CD8-positive, alpha-beta memory T cell (primary cell): ENCODE measurements at regions not wholly inside any gene's neighbourhood (a gene's known extent, or its start where the extent isn't known, plus 50 kb on each side); places are given as distances from the start of the nearest gene placed in this dataset.
A peak's percentile ranks its signal among the peaks of the same experiment; 100 is the strongest.

Source experiments
- CTCF ChIA-PET: fragments of 350-600 bp; sonication (Branson Sonifier 250); formaldehyde crosslinking; loops from one replicate; lab custom pipeline; 2021; ENCODE audit warnings: antibody characterized with exemption; lab: Charles Lee
- POLR2A ChIA-PET: fragments of 350-600 bp; sonication (Branson Sonifier 250); formaldehyde crosslinking; loops from one replicate; lab custom pipeline; 2021; ENCODE audit warnings: antibody characterized with exemption; lab: Charles Lee
- DNase-seq, 5 donors: peaks; one replicate each; pipeline versions ENCODE4 v3.0.0 to v3.0.0-alpha.2; 2020 to 2022; ENCODE audit warnings: mixed read lengths in 1 of 5
- H3K27ac ChIP-seq: one replicate; pipeline ENCODE4 v1.7.0; 2013; ENCODE audit warnings: low read depth, mild to moderate bottlenecking, low read length, moderate library complexity
- H3K27me3 ChIP-seq: 2 replicates; pipeline ENCODE4 v1.7.0; 2013; ENCODE audit warnings: low read length, mild to moderate bottlenecking; ENCODE audit not compliant: insufficient read depth, poor library complexity, severe bottlenecking
- H3K36me3 ChIP-seq: 2 replicates; pipeline ENCODE4 v1.7.0; 2013; ENCODE audit warnings: mild to moderate bottlenecking, low read length, moderate library complexity; ENCODE audit not compliant: insufficient read depth
- H3K4me1 ChIP-seq: 2 replicates; pipeline ENCODE4 v1.7.0; 2013; ENCODE audit warnings: mild to moderate bottlenecking, low read length, moderate library complexity; ENCODE audit not compliant: insufficient read depth
- H3K4me3 ChIP-seq: 2 replicates; pipeline ENCODE4 v1.7.0; 2013; ENCODE audit warnings: mild to moderate bottlenecking, low read length
- H3K9me3 ChIP-seq: 2 replicates; pipeline ENCODE4 v1.7.0; 2013; ENCODE audit warnings: mild to moderate bottlenecking, low read length
- H3K27ac Mint-ChIP-seq, 8 donors: one replicate each; pipeline ENCODE4 v1.8.0; 2020 to 2021; ENCODE audit warnings: mixed read lengths in 8 of 8, mild to moderate bottlenecking in 6 of 8, inconsistent platforms in 3 of 8, moderate library complexity in 3 of 8
- H3K27me3 Mint-ChIP-seq, 2 donors: one replicate each; pipeline ENCODE4 v1.8.0; 2020 to 2021; ENCODE audit warnings: mixed read lengths in 2 of 2, mild to moderate bottlenecking in 1 of 2, moderate library complexity in 1 of 2
- H3K36me3 Mint-ChIP-seq, 3 donors: one replicate each; pipeline ENCODE4 v1.8.0; 2020 to 2021; ENCODE audit warnings: mixed read lengths in 3 of 3, inconsistent platforms in 1 of 3, mild to moderate bottlenecking in 1 of 3
- H3K4me1 Mint-ChIP-seq, 3 donors: one replicate each; pipeline ENCODE4 v1.8.0; 2020 to 2021; ENCODE audit warnings: mixed read lengths in 3 of 3, inconsistent platforms in 1 of 3, mild to moderate bottlenecking in 1 of 3
- H3K4me3 Mint-ChIP-seq, 7 donors: one replicate each; pipeline ENCODE4 v1.8.0; 2020 to 2021; ENCODE audit warnings: mixed read lengths in 7 of 7, mild to moderate bottlenecking in 6 of 7, moderate library complexity in 4 of 7, inconsistent platforms in 2 of 7
- H3K9me3 Mint-ChIP-seq, 5 donors: one replicate each; pipeline ENCODE4 v1.8.0; 2020 to 2022; ENCODE audit warnings: mixed read lengths in 5 of 5, mild to moderate bottlenecking in 3 of 5, moderate library complexity in 2 of 5, inconsistent platforms in 1 of 5

DNA sequence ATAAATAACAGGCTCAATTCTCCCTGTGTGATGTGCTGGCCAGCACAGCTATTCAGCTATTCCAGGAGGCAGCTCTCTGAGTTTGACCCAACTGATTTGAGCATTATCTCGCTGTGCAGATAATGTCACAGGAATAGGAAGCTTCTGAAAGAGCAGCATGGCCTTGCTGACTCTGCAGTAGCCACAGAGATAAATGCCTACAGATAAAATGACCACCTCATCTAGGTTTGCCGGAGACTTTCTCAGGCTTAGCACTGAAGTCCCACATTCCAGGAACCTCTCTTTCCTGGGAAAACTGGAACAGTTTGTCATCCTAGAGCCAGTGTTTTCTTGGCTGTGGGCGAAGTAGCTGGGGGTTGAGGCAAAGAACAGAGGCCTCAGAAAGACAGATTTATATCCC is 98.9 kb downstream of the MRPL39 start:
- Histone ChIP-seq H3K36me3 (no peaks in the 10 kb centered on the region), H3K4me1 (no peaks in the 10 kb centered on the region), H3K27ac (no peak overlapping the region), H3K4me3 (no peak overlapping the region), H3K27me3 (no peaks in the 10 kb centered on the region), H3K9me3 (no peaks in the 10 kb centered on the region)
- Mint-ChIP-seq H3K4me1 (peaks cover 4 to 34% (median 27%) of the 10 kb centered on the region in 3 donors), H3K9me3 (no peaks in the 10 kb centered on the region), H3K4me3 (peak overlapping the region in 2 of 7 donors; percentile 2 to 36), H3K36me3 (peaks cover 0 to 3% (median 0%) of the 10 kb centered on the region in 3 donors), H3K27me3 (peaks cover 3 to 16% of the 10 kb centered on the region in 2 donors), H3K27ac (peak overlapping the region in 1 of 8 donors; percentile 4)
- DNase-seq = no peak
- ChIA-PET POLR2A (no interaction called here), CTCF (interaction anchor here (1.5 kb wide), 1 partner anchor 122 kb away, joined by 4 read pairs; no protein-coding TSS in a partner anchor)

DNA sequence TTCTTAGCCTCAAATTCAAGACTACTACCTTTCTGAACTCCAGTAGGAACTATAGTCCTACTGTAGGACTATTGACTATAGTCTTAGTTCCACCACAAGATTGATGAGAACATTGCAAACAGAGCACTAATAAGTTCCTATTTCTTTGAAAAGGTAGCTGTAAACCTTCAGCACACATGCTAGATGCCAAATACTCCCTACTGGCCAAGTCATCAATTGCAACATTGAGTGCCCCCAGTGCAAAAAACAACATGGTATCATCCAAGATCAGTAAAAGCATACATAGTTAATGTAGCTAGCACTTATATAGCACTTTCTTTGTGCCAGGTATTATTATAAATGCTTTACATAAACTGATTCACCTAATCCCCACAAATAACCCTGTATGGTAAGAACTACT is 99.8 kb downstream of the MRPL39 start:
- Histone ChIP-seq H3K4me3 (no peak overlapping the region), H3K27me3 (no peaks in the 10 kb centered on the region), H3K27ac (no peak overlapping the region), H3K36me3 (no peaks in the 10 kb centered on the region), H3K4me1 (no peaks in the 10 kb centered on the region), H3K9me3 (no peaks in the 10 kb centered on the region)
- H3K4me1 Mint-ChIP-seq = peaks cover 4 to 34% (median 27%) of the 10 kb centered on the region in 3 donors
- ChIA-PET CTCF (interaction anchor here (0.8 to 1.5 kb wide), 2 partner anchors 9 to 122 kb away, joined by 3 to 4 read pairs; no protein-coding TSS in a partner anchor), POLR2A (no interaction called here)
- DNase-seq = no peak
- no peak overlapping the region for H3K27ac Mint-ChIP-seq
- H3K4me3 Mint-ChIP-seq = no peak overlapping the region
- peaks cover 3 to 16% of the 10 kb centered on the region in 2 donors for H3K27me3 Mint-ChIP-seq
- no peaks in the 10 kb centered on the region for H3K9me3 Mint-ChIP-seq
- H3K36me3 Mint-ChIP-seq = peaks cover 0 to 3% (median 0%) of the 10 kb centered on the region in 3 donors

DNA sequence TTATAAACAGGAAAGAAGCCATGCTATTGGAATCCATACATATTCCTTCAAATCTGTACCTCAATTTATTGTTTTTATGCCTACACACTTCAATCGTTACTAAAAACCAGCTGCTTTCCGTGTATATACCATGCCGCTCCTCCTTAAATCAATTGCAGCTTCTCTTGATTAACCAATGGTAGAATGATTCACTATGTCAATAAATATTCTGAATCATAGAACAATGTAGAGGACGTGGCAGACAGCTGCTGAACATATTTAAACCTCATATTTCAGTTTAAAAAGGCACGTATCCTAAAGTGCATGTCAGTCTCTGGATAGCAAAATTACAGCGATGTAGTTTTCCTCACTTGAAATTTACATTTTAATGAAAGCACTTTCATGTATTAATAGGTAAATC is 100.4 kb downstream of the MRPL39 start:
- no peaks in the 10 kb centered on the region for H3K4me1 ChIP-seq
- H3K36me3 ChIP-seq = no peaks in the 10 kb centered on the region
- H3K9me3 Mint-ChIP-seq = no peaks in the 10 kb centered on the region
- H3K4me1 Mint-ChIP-seq = peaks cover 6 to 33% (median 27%) of the 10 kb centered on the region in 3 donors
- ChIA-PET POLR2A (no interaction called here), CTCF (interaction anchor here (0.8 kb wide), 1 partner anchor 8 kb away, joined by 3 read pairs; no protein-coding TSS in a partner anchor)
- no peak for DNase-seq
- no peak overlapping the region for H3K4me3 ChIP-seq
- H3K27ac Mint-ChIP-seq = no peak overlapping the region
- H3K9me3 ChIP-seq = no peaks in the 10 kb centered on the region
- H3K4me3 Mint-ChIP-seq = no peak overlapping the region
- H3K27me3 ChIP-seq = no peaks in the 10 kb centered on the region
- no peak overlapping the region for H3K27ac ChIP-seq
- peaks cover 3 to 16% of the 10 kb centered on the region in 2 donors for H3K27me3 Mint-ChIP-seq
- H3K36me3 Mint-ChIP-seq = peaks cover 0 to under 1% (median 0%) of the 10 kb centered on the region in 3 donors

DNA sequence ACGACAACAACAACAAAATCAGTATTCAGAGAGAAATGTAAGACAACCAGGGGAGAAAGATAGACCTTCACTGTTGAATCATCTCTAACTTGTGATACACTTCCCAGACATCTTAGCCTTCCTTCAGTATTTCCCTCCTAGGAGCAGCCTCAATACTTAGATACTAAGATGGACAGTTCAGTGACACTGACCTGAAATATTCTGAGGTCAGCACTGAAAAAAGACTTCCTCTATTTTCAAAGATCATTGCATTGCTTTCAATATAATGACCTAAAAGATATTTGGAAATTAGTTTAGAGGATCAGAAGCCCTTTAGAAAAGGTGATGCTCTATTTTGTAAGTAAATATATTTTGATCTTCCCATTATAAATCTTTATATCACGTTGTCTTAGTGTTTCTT is 101.0 kb downstream of the MRPL39 start:
- Mint-ChIP-seq H3K4me1 (peaks cover 7 to 37% (median 32%) of the 10 kb centered on the region in 3 donors), H3K4me3 (no peak overlapping the region)

DNA sequence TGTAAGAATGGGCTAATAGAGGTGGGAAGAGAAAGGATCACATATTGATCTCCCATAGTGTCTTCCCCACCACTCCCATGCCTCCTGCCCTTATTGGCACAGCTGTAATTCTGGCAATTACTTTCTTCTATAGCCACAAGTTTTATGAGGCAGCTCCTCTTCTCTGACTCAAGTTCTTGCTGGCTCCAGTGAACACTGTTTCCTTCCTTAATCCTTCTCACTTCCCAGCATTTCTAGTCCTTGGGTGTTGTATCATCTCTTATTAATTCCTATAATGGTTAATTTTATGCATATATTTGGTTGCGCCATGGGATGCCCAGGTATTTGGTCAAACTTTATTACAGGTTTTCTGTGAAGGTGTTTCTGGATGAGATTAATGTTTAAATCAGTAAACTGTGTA is 103.3 kb downstream of the MRPL39 start:
- Mint-ChIP-seq H3K27ac (no peak overlapping the region), H3K4me3 (no peak overlapping the region), H3K36me3 (no peaks in the 10 kb centered on the region), H3K9me3 (no peaks in the 10 kb centered on the region), H3K27me3 (peaks cover 3 to 12% of the 10 kb centered on the region in 2 donors), H3K4me1 (peaks cover 3 to 26% (median 22%) of the 10 kb centered on the region in 3 donors)
- no peaks in the 10 kb centered on the region for H3K36me3 ChIP-seq
- H3K4me3 ChIP-seq = no peak overlapping the region
- no peaks in the 10 kb centered on the region for H3K4me1 ChIP-seq
- H3K27ac ChIP-seq = no peak overlapping the region
- H3K9me3 ChIP-seq = no peaks in the 10 kb centered on the region
- DNase-seq = no peak
- ChIA-PET CTCF (no interaction called here), POLR2A (no interaction called here)
- H3K27me3 ChIP-seq = no peaks in the 10 kb centered on the region

More for the DNA sequence above, 101.0 kb downstream of the MRPL39 start:
- Histone ChIP-seq H3K9me3 (no peaks in the 10 kb centered on the region), H3K27ac (no peak overlapping the region), H3K4me3 (no peak overlapping the region), H3K36me3 (no peaks in the 10 kb centered on the region), H3K27me3 (no peaks in the 10 kb centered on the region), H3K4me1 (no peaks in the 10 kb centered on the region)
- ChIA-PET CTCF (no interaction called here), POLR2A (no interaction called here)
- Mint-ChIP-seq H3K27ac (no peak overlapping the region), H3K9me3 (no peaks in the 10 kb centered on the region), H3K36me3 (no peaks in the 10 kb centered on the region), H3K27me3 (peaks cover 3 to 16% of the 10 kb centered on the region in 2 donors)
- no peak for DNase-seq

DNA sequence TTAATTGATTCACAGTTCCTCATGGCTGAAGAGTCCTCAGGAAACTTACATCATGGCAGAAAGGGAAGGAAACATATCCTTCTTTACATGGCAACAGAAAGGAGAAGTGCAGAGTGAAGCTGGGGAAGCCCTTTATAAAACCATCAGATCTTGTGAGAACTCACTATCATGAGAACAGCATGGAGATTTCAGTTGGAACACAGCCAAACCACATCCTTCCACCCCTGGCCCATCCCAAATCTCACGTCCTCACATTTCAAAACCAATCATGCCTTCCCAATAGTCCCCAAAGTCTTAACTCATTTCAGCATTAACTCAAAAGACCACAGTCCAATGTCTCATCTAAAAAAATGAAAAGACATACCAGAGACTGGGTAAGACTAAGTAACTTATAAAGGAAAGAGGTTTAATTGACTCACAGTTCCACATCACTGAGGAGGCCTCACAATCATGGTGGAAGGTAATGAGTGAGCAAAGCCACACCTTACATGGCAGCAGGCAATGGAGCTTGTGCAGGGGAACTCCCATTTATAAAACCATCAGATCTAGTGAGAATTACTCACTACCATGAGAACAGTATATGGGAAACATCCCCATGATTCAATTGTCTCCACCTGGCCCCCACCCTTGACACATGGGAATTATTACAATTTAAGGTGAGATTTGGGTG is 105.2 kb downstream of the MRPL39 start:
- Mint-ChIP-seq H3K9me3 (no peaks in the 10 kb centered on the region), H3K36me3 (no peaks in the 10 kb centered on the region), H3K4me1 (peaks cover 3 to 11% (median 10%) of the 10 kb centered on the region in 3 donors), H3K4me3 (no peak overlapping the region), H3K27ac (no peak overlapping the region), H3K27me3 (peaks cover 3 to 7% of the 10 kb centered on the region in 2 donors)
- Histone ChIP-seq H3K27ac (no peak overlapping the region), H3K4me1 (no peaks in the 10 kb centered on the region), H3K36me3 (no peaks in the 10 kb centered on the region), H3K9me3 (no peaks in the 10 kb centered on the region), H3K4me3 (no peak overlapping the region), H3K27me3 (no peaks in the 10 kb centered on the region)
- POLR2A ChIA-PET = no interaction called here
- no peak for DNase-seq
- CTCF ChIA-PET = no interaction called here

DNA sequence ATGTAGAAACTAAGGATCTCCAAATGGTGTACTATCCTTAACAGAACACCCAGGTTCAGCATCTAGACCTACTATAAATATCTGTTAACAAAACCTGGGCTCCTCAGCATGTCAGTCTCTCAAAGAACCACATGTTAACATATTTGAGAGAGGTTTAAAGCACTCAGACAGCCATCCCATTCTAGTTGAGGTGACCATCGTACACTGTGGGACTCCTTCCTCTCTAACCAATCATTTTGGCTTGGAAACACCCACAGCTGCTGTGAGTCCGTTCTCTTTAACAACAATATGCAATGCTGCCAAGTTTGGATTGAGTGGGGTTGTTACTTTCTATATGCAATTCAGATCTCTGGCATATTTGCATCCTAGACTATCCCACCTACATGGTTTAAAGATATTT is 105.8 kb downstream of the MRPL39 start:
- no peak for DNase-seq
- CTCF ChIA-PET = no interaction called here
- Mint-ChIP-seq H3K36me3 (no peaks in the 10 kb centered on the region), H3K9me3 (no peaks in the 10 kb centered on the region), H3K4me1 (peaks cover 3 to 11% (median 10%) of the 10 kb centered on the region in 3 donors), H3K27me3 (peaks cover 3 to 6% of the 10 kb centered on the region in 2 donors), H3K4me3 (no peak overlapping the region), H3K27ac (no peak overlapping the region)
- no peaks in the 10 kb centered on the region for H3K9me3 ChIP-seq
- H3K27me3 ChIP-seq = no peaks in the 10 kb centered on the region
- H3K36me3 ChIP-seq = no peaks in the 10 kb centered on the region
- POLR2A ChIA-PET = no interaction called here
- no peaks in the 10 kb centered on the region for H3K4me1 ChIP-seq
- H3K27ac ChIP-seq = no peak overlapping the region
- no peak overlapping the region for H3K4me3 ChIP-seq

DNA sequence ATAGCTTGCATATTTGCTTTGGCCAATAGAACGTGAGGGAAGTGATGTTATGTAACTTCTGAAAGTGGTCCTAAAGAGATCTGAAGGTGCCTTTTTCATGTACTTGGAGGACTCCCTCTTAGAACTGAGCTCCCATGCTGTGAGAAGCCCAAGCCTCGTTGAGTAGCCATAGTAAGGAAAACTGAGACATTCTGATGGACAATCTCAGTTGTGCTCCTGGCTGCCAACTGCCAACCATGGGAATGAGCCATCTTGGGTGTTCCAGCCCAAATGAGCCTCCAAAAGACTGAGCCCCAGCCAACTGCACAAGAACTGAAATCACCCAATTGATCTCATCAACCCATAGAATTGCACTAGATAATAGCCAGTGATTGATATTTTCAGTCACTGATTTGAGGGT is 106.7 kb downstream of the MRPL39 start:
- H3K4me3 Mint-ChIP-seq = no peak overlapping the region
- Histone ChIP-seq H3K4me1 (no peaks in the 10 kb centered on the region), H3K27me3 (no peaks in the 10 kb centered on the region), H3K36me3 (no peaks in the 10 kb centered on the region), H3K4me3 (no peak overlapping the region), H3K9me3 (no peaks in the 10 kb centered on the region), H3K27ac (no peak overlapping the region)
- H3K27me3 Mint-ChIP-seq = no peaks in the 10 kb centered on the region
- peak overlapping the region in 1 of 8 donors; percentile 64 for H3K27ac Mint-ChIP-seq
- DNase-seq = no peak
- no peaks in the 10 kb centered on the region for H3K36me3 Mint-ChIP-seq
- peaks cover 3 to 11% (median 10%) of the 10 kb centered on the region in 3 donors for H3K4me1 Mint-ChIP-seq
- H3K9me3 Mint-ChIP-seq = no peaks in the 10 kb centered on the region
- POLR2A ChIA-PET = no interaction called here
- CTCF ChIA-PET = no interaction called here
